HUES64 (cell line): ENCODE measurements at regions not wholly inside any gene's neighbourhood (a gene's known extent, or its start where the extent isn't known, plus 50 kb on each side); places are given as distances from the start of the nearest gene placed in this dataset.

Experiments used
- H3K27ac ChIP-seq: 2 replicates; pipeline ENCODE4 v1.7.0; 2013; ENCODE audit warnings: low read depth, low read length, inconsistent platforms
- H3K27me3 ChIP-seq: 2 replicates; pipeline ENCODE4 v1.6.1; 2013; ENCODE audit warnings: mild to moderate bottlenecking, low read length; ENCODE audit not compliant: insufficient read depth
- H3K36me3 ChIP-seq: 2 replicates; pipeline ENCODE4 v1.6.1; 2013; ENCODE audit warnings: mild to moderate bottlenecking, low read length; ENCODE audit not compliant: insufficient read depth
- H3K4me1 ChIP-seq: 2 replicates; pipeline ENCODE4 v1.6.1; 2013; ENCODE audit warnings: mild to moderate bottlenecking, low read length, moderate library complexity; ENCODE audit not compliant: insufficient read depth
- H3K4me3 ChIP-seq: 2 replicates; pipeline ENCODE4 v1.5.1; 2013; ENCODE audit warnings: mild to moderate bottlenecking, low read length, moderate library complexity
- H3K9ac ChIP-seq: 2 replicates; pipeline ENCODE4 v1.6.1; 2013; ENCODE audit warnings: mild to moderate bottlenecking, low read depth, low read length
- H3K9me3 ChIP-seq: 2 replicates; pipeline ENCODE4 v1.6.1; 2013; ENCODE audit warnings: low read depth, low read length; ENCODE audit not compliant: insufficient read depth
- WGBS: fragments of 150-250, 120-280 bp; methylation state at CpG from one replicate; pipeline ENCODE4 v1.1.7; 2013; ENCODE audit warnings: missing lambda C conversion rate; 5-methylcytosine and 5-hydroxymethylcytosine counted together

GRCh38 chr5:152529440-152529839 is 124.4 kb upstream of the NMUR2 start:
- H3K36me3 ChIP-seq, result no peaks in the 10 kb centered on the region
- peaks cover 23% of the 10 kb centered on the region for H3K4me1 ChIP-seq
- H3K4me3 ChIP-seq, result no peak overlapping the region
- no peak overlapping the region for H3K27ac ChIP-seq
- H3K9me3 ChIP-seq, result no peaks in the 10 kb centered on the region
- no peaks in the 10 kb centered on the region for H3K27me3 ChIP-seq
- H3K9ac ChIP-seq, result no peak overlapping the region

- H3K4me3 ChIP-seq, result no peak overlapping the region
- H3K9ac ChIP-seq, result no peak overlapping the region
Observed at GRCh38 chr5:152532714-152533113, 127.6 kb upstream of the NMUR2 start.

GRCh38 chr5:152534641-152535040 is 129.6 kb upstream of the NMUR2 start:
- H3K27ac ChIP-seq, result no peak overlapping the region
- WGBS, result 88% methylated on average over 1 of the region's 1 CpG

More at GRCh38 chr5:152532714-152533113, 127.6 kb upstream of the NMUR2 start:
- Histone ChIP-seq H3K27me3 (no peaks in the 10 kb centered on the region), H3K36me3 (no peaks in the 10 kb centered on the region), H3K4me1 (peaks cover 23% of the 10 kb centered on the region), H3K27ac (no peak overlapping the region), H3K9me3 (no peaks in the 10 kb centered on the region)
- WGBS, result 82% methylated on average over 2 of the region's 2 CpGs

GRCh38 chr5:152542741-152543140 is 137.7 kb upstream of the NMUR2 start:
- Histone ChIP-seq H3K27me3 (no peaks in the 10 kb centered on the region), H3K4me3 (no peak overlapping the region), H3K9ac (no peak overlapping the region), H3K4me1 (no peaks in the 10 kb centered on the region), H3K9me3 (no peaks in the 10 kb centered on the region), H3K27ac (no peak overlapping the region), H3K36me3 (no peaks in the 10 kb centered on the region)
- WGBS, result 0% methylated on average over 2 of the region's 3 CpGs

More at GRCh38 chr5:152534641-152535040, 129.6 kb upstream of the NMUR2 start:
- no peaks in the 10 kb centered on the region for H3K9me3 ChIP-seq
- H3K9ac ChIP-seq, result no peak overlapping the region
- peaks cover 8% of the 10 kb centered on the region for H3K4me1 ChIP-seq
- H3K27me3 ChIP-seq, result no peaks in the 10 kb centered on the region
- H3K4me3 ChIP-seq, result no peak overlapping the region
- H3K36me3 ChIP-seq, result no peaks in the 10 kb centered on the region

- Histone ChIP-seq H3K9me3 (no peaks in the 10 kb centered on the region), H3K9ac (no peak overlapping the region), H3K27me3 (no peaks in the 10 kb centered on the region), H3K36me3 (no peaks in the 10 kb centered on the region), H3K4me1 (no peaks in the 10 kb centered on the region), H3K27ac (no peak overlapping the region), H3K4me3 (no peak overlapping the region)
- 100% methylated on average over 1 of the region's 2 CpGs for WGBS
Observed at GRCh38 chr5:152546493-152546892, 141.4 kb upstream of the NMUR2 start.

GRCh38 chr5:152547202-152547601 is 142.1 kb upstream of the NMUR2 start:
- Histone ChIP-seq H3K36me3 (no peaks in the 10 kb centered on the region), H3K9me3 (no peaks in the 10 kb centered on the region), H3K9ac (no peak overlapping the region), H3K27ac (no peak overlapping the region), H3K4me3 (no peak overlapping the region), H3K27me3 (no peaks in the 10 kb centered on the region), H3K4me1 (no peaks in the 10 kb centered on the region)
- WGBS, result 89% methylated on average over 5 of the region's 5 CpGs

- Histone ChIP-seq H3K36me3 (no peaks in the 10 kb centered on the region), H3K4me3 (no peak overlapping the region), H3K27ac (no peak overlapping the region), H3K9me3 (no peaks in the 10 kb centered on the region), H3K27me3 (no peaks in the 10 kb centered on the region), H3K9ac (no peak overlapping the region), H3K4me1 (no peaks in the 10 kb centered on the region)
- 85% methylated on average over 1 of the region's 2 CpGs for WGBS
Observed at GRCh38 chr5:152549709-152550108, 144.6 kb upstream of the NMUR2 start.

GRCh38 chr5:152551061-152551460 is 146.0 kb upstream of the NMUR2 start:
- no peak overlapping the region for H3K27ac ChIP-seq
- H3K9me3 ChIP-seq, result no peaks in the 10 kb centered on the region
- no peaks in the 10 kb centered on the region for H3K27me3 ChIP-seq
- no peak overlapping the region for H3K4me3 ChIP-seq
- H3K4me1 ChIP-seq, result no peaks in the 10 kb centered on the region
- no peak overlapping the region for H3K9ac ChIP-seq
- no peaks in the 10 kb centered on the region for H3K36me3 ChIP-seq

- Histone ChIP-seq H3K9ac (no peak overlapping the region), H3K36me3 (no peaks in the 10 kb centered on the region), H3K27me3 (no peaks in the 10 kb centered on the region), H3K9me3 (no peaks in the 10 kb centered on the region), H3K4me1 (no peaks in the 10 kb centered on the region), H3K27ac (no peak overlapping the region), H3K4me3 (no peak overlapping the region)
- 73% methylated on average over 3 of the region's 4 CpGs for WGBS
Observed at GRCh38 chr5:152556784-152557183, 151.7 kb upstream of the NMUR2 start.

GRCh38 chr5:152560512-152561137 is 155.5 kb upstream of the NMUR2 start:
- 43% methylated on average over 6 of the region's 6 CpGs for WGBS

GRCh38 chr5:152568016-152568415 is 162.9 kb upstream of the NMUR2 start:
- no peaks in the 10 kb centered on the region for H3K27me3 ChIP-seq
- H3K9me3 ChIP-seq, result 0 out of 2 replicates have a peak, but pooled peaks cover 3% of the 10 kb centered on the region
- no peaks in the 10 kb centered on the region for H3K36me3 ChIP-seq
- H3K27ac ChIP-seq, result no peak overlapping the region
- peaks cover 12% of the 10 kb centered on the region for H3K4me1 ChIP-seq
- 98% methylated on average over 2 of the region's 2 CpGs for WGBS
- H3K9ac ChIP-seq, result no peak overlapping the region
- H3K4me3 ChIP-seq, result no peak overlapping the region

More at GRCh38 chr5:152560512-152561137, 155.5 kb upstream of the NMUR2 start:
- Histone ChIP-seq H3K4me1 (no peaks in the 10 kb centered on the region), H3K36me3 (no peaks in the 10 kb centered on the region), H3K4me3 (no peak overlapping the region), H3K27me3 (no peaks in the 10 kb centered on the region), H3K27ac (no peak overlapping the region), H3K9ac (no peak overlapping the region), H3K9me3 (no peaks in the 10 kb centered on the region)

- no peak overlapping the region for H3K4me3 ChIP-seq
- H3K27ac ChIP-seq, result no peak overlapping the region
- H3K27me3 ChIP-seq, result no peaks in the 10 kb centered on the region
- H3K9ac ChIP-seq, result no peak overlapping the region
- WGBS, result 84% methylated on average over 3 of the region's 3 CpGs
- H3K36me3 ChIP-seq, result no peaks in the 10 kb centered on the region
- no peaks in the 10 kb centered on the region for H3K4me1 ChIP-seq
- 0 out of 2 replicates have a peak, but pooled peaks cover 3% of the 10 kb centered on the region for H3K9me3 ChIP-seq
Observed at GRCh38 chr5:152572812-152573211, 167.7 kb upstream of the NMUR2 start.
